ENCODE measurements at regions not wholly inside any gene's neighbourhood (a gene's known extent, or its start where the extent isn't known, plus 50 kb on each side); places are given as distances from the start of the nearest gene placed in this dataset.

GRCh38 chr2:19720306-19720705 lies 181.5 kb downstream of the TTC32 start:
- TF ChIP-seq CTCF (IDR thresholded peaks at IDR 0.05) (no peak), POLR2A (IDR thresholded peaks at IDR 0.05) (no peak)
- 56 to 88% (median 72%) methylated on average over 5 of the region's 5 CpGs for WGBS, 4 donors
- peaks cover 0 to 8% (median 0%) of the 10 kb centered on the region in 12 donors for H3K4me1 ChIP-seq
- H3K36me3 ChIP-seq, result no peaks in the 10 kb centered on the region
- no peak for ATAC-seq
- intact Hi-C loops (cut with DNase I), result no loop called here
- no peak overlapping the region for H3K4me3 ChIP-seq
- H3K27me3 ChIP-seq, result no peaks in the 10 kb centered on the region
- H3K9me3 ChIP-seq, result no peaks in the 10 kb centered on the region
- no peak for DNase-seq
- H3K27ac ChIP-seq, result no peak overlapping the region

GRCh38 chr2:19719540-19719939 lies 182.2 kb downstream of the TTC32 start:
- Histone ChIP-seq H3K36me3 (no peaks in the 10 kb centered on the region), H3K27ac (no peak overlapping the region), H3K27me3 (no peaks in the 10 kb centered on the region), H3K4me1 (peaks cover 0 to 8% (median 0%) of the 10 kb centered on the region in 12 donors), H3K4me3 (no peak overlapping the region), H3K9me3 (no peaks in the 10 kb centered on the region)
- ATAC-seq, result no peak
- intact Hi-C loops (cut with DNase I), result no loop called here
- DNase-seq, result no peak
- WGBS, 4 donors, result 74 to 88% (median 80%) methylated on average over 5 of the region's 5 CpGs
- TF ChIP-seq POLR2A (IDR thresholded peaks at IDR 0.05) (no peak), CTCF (IDR thresholded peaks at IDR 0.05) (no peak)

DNA sequence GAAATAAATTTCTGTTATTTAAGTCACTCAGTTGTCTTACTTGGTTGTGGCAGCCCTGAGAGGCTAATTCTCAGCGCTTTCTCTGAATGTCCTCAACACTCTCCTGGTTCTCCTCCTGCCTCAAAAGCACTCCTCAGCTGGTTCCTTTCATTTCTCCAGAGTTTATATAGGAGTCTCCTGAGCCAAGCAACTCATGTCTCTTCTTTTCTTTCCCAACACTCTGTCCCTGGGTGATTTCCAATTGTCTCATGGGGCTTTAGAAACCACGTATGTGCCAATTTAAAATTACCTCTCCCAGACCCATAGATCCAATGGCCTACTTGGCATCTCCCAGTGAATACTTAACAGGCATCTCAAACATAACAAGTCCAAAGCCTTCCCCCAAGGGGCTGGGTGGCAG lies 184.3 kb downstream of the TTC32 start:
- Histone ChIP-seq H3K9me3 (peaks cover 0 to 4% (median 0%) of the 10 kb centered on the region in 12 donors), H3K27ac (no peak overlapping the region), H3K27me3 (no peaks in the 10 kb centered on the region), H3K36me3 (no peaks in the 10 kb centered on the region), H3K4me1 (peaks cover 0 to 2% (median 0%) of the 10 kb centered on the region in 12 donors), H3K4me3 (no peak overlapping the region)
- DNase-seq, result no peak
- intact Hi-C loops (cut with DNase I), result no loop called here
- no peak for TF ChIP-seq POLR2A (IDR thresholded peaks at IDR 0.05)
- no peak for TF ChIP-seq CTCF (IDR thresholded peaks at IDR 0.05)
- ATAC-seq, result no peak
- 90 to 96% (median 92%) methylated on average over 2 of the region's 2 CpGs for WGBS, 4 donors

- no peak for DNase-seq
Observed at GRCh38 chr2:19714926-19715325, 186.9 kb downstream of the TTC32 start.

More at GRCh38 chr2:19714926-19715325, 186.9 kb downstream of the TTC32 start:
- H3K4me1 ChIP-seq, result peaks cover 0 to 18% (median 10%) of the 10 kb centered on the region in 12 donors
- H3K36me3 ChIP-seq, result no peaks in the 10 kb centered on the region
- intact Hi-C loops (cut with DNase I), result no loop called here
- no peak overlapping the region for H3K4me3 ChIP-seq
- no peak for TF ChIP-seq CTCF (IDR thresholded peaks at IDR 0.05)
- TF ChIP-seq POLR2A (IDR thresholded peaks at IDR 0.05), result no peak
- no peak overlapping the region for H3K27ac ChIP-seq
- 95 to 97% (median 96%) methylated on average over 4 of the region's 4 CpGs for WGBS, 4 donors
- peaks cover 0 to 5% (median 0%) of the 10 kb centered on the region in 12 donors for H3K9me3 ChIP-seq
- no peak for ATAC-seq
- no peaks in the 10 kb centered on the region for H3K27me3 ChIP-seq
